GM12892 (cell line): ENCODE measurements at regions not wholly inside any gene's neighbourhood (a gene's known extent, or its start where the extent isn't known, plus 50 kb on each side); places are given as distances from the start of the nearest gene placed in this dataset.

Source experiments
- POLR2A ChIP-seq: IDR thresholded peaks from 2 replicates; pipeline ENCODE4 v1.6.1; 2011; ENCODE audit warnings: low read depth, low read length, control low read depth
- POLR2AphosphoS5 ChIP-seq: IDR thresholded peaks from 2 replicates; pipeline ENCODE4 v1.6.1; 2011; ENCODE audit warnings: low read depth, low read length, control low read depth

GRCh38 chr16:35711958-35712357, 2252.5 kb downstream of the TP53TG3F start:
- TF ChIP-seq POLR2A (no peak), POLR2AphosphoS5 (no peak)
